Hepatocyte (in vitro differentiated cells): ENCODE measurements at regions not wholly inside any gene's neighbourhood (a gene's known extent, or its start where the extent isn't known, plus 50 kb on each side); places are given as distances from the start of the nearest gene placed in this dataset.

ENCODE experiments used
- DNase-seq: peaks from one replicate; pipeline ENCODE4 v3.0.0-alpha.2; 2016; ENCODE audit warnings: low spot score
- H2AFZ ChIP-seq: fragments of 200-600 bp; sonication (generic); 2 replicates; pipeline ENCODE4 v1.6.0; 2016; ENCODE audit warnings: antibody characterized with exemption, mild to moderate bottlenecking
- H3K27ac ChIP-seq: fragments of 200-600 bp; sonication (generic); 2 replicates; pipeline ENCODE4 v1.5.1; 2016; ENCODE audit warnings: mild to moderate bottlenecking
- H3K27me3 ChIP-seq: fragments of 200-600 bp; sonication (generic); 2 replicates; pipeline ENCODE4 v1.6.1; 2016
- H3K36me3 ChIP-seq: fragments of 200-600 bp; sonication (generic); replicated peaks from 2 replicates; pipeline ENCODE4 v1.5.1; 2016; ENCODE audit warnings: low read depth; ENCODE audit not compliant: insufficient read depth
- H3K4me1 ChIP-seq: fragments of 200-600 bp; sonication (generic); 2 replicates; pipeline ENCODE4 v1.5.1; 2016; ENCODE audit warnings: mild to moderate bottlenecking, moderate library complexity; ENCODE audit not compliant: insufficient read depth
- H3K4me2 ChIP-seq: fragments of 200-600 bp; sonication (generic); 2 replicates; pipeline ENCODE4 v1.6.0; 2016
- H3K4me3 ChIP-seq: fragments of 200-600 bp; sonication (generic); 2 replicates; pipeline ENCODE4 v1.5.1; 2016; ENCODE audit warnings: mild to moderate bottlenecking
- H3K79me2 ChIP-seq: fragments of 200-600 bp; sonication (generic); 2 replicates; pipeline ENCODE4 v1.6.0; 2017; ENCODE audit warnings: mild to moderate bottlenecking
- H3K9me2 ChIP-seq: fragments of 200-600 bp; sonication (generic); replicated peaks from 2 replicates; pipeline ENCODE4 v1.6.0; 2017; ENCODE audit warnings: mild to moderate bottlenecking; ENCODE audit not compliant: insufficient read depth
- H3K9me3 ChIP-seq: fragments of 200-600 bp; sonication (generic); 2 replicates; pipeline ENCODE4 v1.5.1; 2016; ENCODE audit warnings: low read depth, mild to moderate bottlenecking
- H4K20me1 ChIP-seq: fragments of 200-600 bp; sonication (generic); 2 replicates; pipeline ENCODE4 v1.6.0; 2016; ENCODE audit warnings: mild to moderate bottlenecking; ENCODE audit not compliant: insufficient read depth, poor library complexity, severe bottlenecking
- EZH2 ChIP-seq: fragments of 200-600 bp; sonication (generic); IDR thresholded peaks from 2 replicates; pipeline ENCODE4 v1.6.1; 2016; ENCODE audit warnings: antibody characterized with exemption, mild to moderate bottlenecking, borderline replicate concordance
- EZH2phosphoT487 ChIP-seq: fragments of 200-600 bp; sonication (generic); IDR thresholded peaks from one replicate; pipeline ENCODE4 v1.6.1; 2018; ENCODE audit warnings: antibody characterized with exemption, mild to moderate bottlenecking, low read depth, moderate library complexity; ENCODE audit not compliant: unreplicated experiment, severe bottlenecking
- WGBS: methylation state at CpG from one replicate; pipeline ENCODE4 v1.1.6; 2016; ENCODE audit warnings: low lambda C conversion rate; ENCODE audit errors: missing lambda C conversion rate; 5-methylcytosine and 5-hydroxymethylcytosine counted together
- TF ChIP-seq, protein P1 (sequence below): fragments of 200-600 bp; sonication (generic); IDR thresholded peaks from 2 replicates; pipeline ENCODE4 v1.5.1; 2016; ENCODE audit warnings: antibody characterized with exemption, mild to moderate bottlenecking; ENCODE audit not compliant: poor library complexity

DNA sequence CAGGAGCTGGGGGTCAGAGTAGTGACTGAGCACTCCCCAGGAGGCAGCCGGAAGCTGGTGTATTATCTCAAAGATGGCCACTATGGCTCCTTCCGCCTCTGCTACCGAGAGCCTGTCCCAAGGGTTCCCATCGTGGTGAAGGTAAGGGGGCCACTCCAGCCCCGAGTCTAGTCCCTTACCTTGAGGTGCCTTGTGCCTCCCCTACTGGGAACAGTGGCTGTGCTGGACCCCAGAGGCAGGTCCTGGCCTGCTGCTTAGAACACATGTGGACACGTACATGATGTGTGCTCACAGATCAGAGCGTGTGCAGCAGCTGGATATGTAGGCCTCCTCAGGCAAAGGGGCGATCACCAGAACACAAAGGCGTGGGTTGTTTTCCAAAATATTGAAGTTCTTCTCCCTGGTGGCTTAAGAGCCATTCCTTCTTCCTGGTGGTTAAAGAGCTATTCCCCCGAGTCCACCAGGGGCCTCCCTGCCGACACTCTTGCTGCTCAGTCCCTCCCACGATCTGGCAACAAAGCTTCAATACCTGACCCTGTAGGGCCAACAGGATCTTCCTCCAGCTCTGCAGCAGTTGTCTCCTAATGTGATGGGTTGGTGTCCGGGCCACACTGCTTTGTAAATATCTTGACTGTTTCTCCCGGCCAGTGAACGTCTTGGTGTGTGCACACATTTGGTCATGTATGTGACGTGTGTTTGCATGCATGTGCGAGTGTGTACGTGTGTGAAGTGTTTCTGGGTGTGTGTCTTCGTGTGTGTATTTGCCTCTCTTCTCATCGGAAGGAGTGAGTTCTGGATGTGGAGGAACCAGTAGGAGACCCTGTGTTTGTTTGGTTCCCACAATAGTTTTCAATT, 68.4 kb upstream of the TINAGL1 start:
- no peak overlapping the region for H3K4me2 ChIP-seq
- H3K36me3 ChIP-seq = no peaks in the 10 kb centered on the region

DNA sequence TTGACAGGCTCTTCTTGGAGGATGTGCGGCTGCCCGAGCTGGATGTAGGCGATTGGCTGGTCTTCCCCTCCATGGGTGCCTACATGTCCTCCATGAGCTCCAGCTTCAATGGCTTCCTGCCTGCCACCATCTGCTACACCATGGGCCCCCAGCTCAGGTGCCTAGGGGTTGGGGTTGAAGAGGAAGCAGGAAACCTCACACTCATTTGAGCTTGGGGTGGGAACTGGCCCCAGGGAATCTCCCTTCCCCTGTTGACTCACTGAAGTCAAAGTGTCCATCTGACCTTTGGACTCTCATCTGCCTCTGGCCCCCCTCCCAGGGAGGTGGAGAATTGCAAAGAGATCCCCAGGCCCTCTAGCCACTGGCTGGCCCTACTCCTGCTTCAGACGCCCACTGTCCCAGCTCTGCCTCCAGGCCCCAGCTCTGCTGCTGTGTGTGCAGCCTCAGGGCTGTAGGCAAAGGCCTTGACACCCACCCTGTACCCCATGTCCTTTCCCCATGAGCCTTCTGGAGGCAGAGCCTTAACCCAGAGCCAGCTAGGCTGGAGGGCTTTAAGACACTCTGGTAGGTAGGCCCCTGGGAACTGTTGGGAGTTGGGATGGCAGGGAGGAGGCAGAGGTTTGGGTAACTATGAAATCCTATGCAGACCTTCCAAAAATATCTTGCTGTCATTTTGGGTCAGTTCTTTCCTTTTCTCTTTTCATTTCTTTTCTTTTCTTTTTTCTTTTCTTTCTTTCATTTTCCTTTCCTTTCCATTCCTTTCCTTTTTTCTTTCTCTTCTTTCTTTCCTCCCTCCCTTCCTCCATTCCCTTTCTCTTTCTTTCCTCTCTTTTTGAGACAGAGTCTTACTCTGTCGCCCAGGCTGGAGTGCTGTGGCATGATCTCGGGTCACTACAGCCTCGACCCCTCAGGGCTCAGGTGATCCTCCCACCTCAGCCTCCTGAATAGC, 66.9 kb upstream of the TINAGL1 start:
- TF ChIP-seq EZH2 (no peak), EZH2phosphoT487 (no peak)
- TF ChIP-seq, protein P1, sequence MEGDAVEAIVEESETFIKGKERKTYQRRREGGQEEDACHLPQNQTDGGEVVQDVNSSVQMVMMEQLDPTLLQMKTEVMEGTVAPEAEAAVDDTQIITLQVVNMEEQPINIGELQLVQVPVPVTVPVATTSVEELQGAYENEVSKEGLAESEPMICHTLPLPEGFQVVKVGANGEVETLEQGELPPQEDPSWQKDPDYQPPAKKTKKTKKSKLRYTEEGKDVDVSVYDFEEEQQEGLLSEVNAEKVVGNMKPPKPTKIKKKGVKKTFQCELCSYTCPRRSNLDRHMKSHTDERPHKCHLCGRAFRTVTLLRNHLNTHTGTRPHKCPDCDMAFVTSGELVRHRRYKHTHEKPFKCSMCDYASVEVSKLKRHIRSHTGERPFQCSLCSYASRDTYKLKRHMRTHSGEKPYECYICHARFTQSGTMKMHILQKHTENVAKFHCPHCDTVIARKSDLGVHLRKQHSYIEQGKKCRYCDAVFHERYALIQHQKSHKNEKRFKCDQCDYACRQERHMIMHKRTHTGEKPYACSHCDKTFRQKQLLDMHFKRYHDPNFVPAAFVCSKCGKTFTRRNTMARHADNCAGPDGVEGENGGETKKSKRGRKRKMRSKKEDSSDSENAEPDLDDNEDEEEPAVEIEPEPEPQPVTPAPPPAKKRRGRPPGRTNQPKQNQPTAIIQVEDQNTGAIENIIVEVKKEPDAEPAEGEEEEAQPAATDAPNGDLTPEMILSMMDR = no peak
- H3K9me3 ChIP-seq = no peaks in the 10 kb centered on the region
- H3K4me2 ChIP-seq = peak overlapping the region; percentile 15
- no peaks in the 10 kb centered on the region for H4K20me1 ChIP-seq
- H3K4me1 ChIP-seq = peaks cover 37% of the 10 kb centered on the region
- peak overlapping the region; percentile 92 for H3K27ac ChIP-seq
- 84% methylated on average over 7 of the region's 7 CpGs for WGBS
- peak; percentile 81 for DNase-seq
- no peaks in the 10 kb centered on the region for H3K9me2 ChIP-seq
- no peak overlapping the region for H2AFZ ChIP-seq
- H3K36me3 ChIP-seq = no peaks in the 10 kb centered on the region
- no peak overlapping the region for H3K4me3 ChIP-seq
- no peaks in the 10 kb centered on the region for H3K27me3 ChIP-seq
- no peaks in the 10 kb centered on the region for H3K79me2 ChIP-seq

More for the DNA sequence above, 68.4 kb upstream of the TINAGL1 start:
- H2AFZ ChIP-seq = no peak overlapping the region
- H3K27ac ChIP-seq = no peak overlapping the region
- no peaks in the 10 kb centered on the region for H3K9me3 ChIP-seq
- no peak for DNase-seq
- H3K4me3 ChIP-seq = no peak overlapping the region
- no peaks in the 10 kb centered on the region for H4K20me1 ChIP-seq
- H3K4me1 ChIP-seq = peaks cover 37% of the 10 kb centered on the region
- H3K9me2 ChIP-seq = no peaks in the 10 kb centered on the region
- WGBS = 78% methylated on average over 20 of the region's 20 CpGs
- no peaks in the 10 kb centered on the region for H3K27me3 ChIP-seq
- no peaks in the 10 kb centered on the region for H3K79me2 ChIP-seq
- TF ChIP-seq EZH2phosphoT487 = no peak
- TF ChIP-seq EZH2 = no peak
- TF ChIP-seq, protein P1 = no peak

DNA sequence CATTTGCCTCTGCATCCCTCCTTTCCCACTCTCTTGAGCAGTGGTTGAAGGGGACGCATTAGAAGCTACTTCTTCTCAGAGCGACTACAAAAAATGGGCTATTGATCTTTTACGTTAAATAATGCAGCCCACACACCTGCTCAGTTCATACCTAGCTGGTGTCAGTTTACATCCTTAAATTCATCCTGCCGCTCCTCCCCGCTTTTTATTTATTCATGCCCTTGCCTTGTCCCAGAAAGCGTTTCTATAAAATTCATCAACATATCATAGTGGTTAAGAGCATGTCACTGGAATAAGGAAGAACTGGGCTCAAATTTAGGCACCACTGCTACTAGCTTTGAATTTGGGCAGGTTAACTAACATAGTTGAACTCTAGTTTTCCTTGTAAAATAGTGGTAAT, 66.0 kb upstream of the TINAGL1 start:
- Histone ChIP-seq H4K20me1 (no peaks in the 10 kb centered on the region), H3K27ac (peak overlapping the region; percentile 92), H3K4me2 (no peak overlapping the region), H2AFZ (no peak overlapping the region), H3K36me3 (no peaks in the 10 kb centered on the region), H3K4me3 (no peak overlapping the region), H3K27me3 (no peaks in the 10 kb centered on the region), H3K9me3 (no peaks in the 10 kb centered on the region), H3K9me2 (no peaks in the 10 kb centered on the region), H3K4me1 (peaks cover 37% of the 10 kb centered on the region), H3K79me2 (no peaks in the 10 kb centered on the region)
- no peak for TF ChIP-seq EZH2phosphoT487
- TF ChIP-seq EZH2 = no peak
- TF ChIP-seq, protein P1 = no peak
- DNase-seq = no peak
- WGBS = 71% methylated on average over 6 of the region's 6 CpGs
